Mesendoderm (in vitro differentiated cells): ENCODE measurements at regions not wholly inside any gene's neighbourhood (a gene's known extent, or its start where the extent isn't known, plus 50 kb on each side); places are given as distances from the start of the nearest gene placed in this dataset.
"Not testable (repeated sequence)": the region's sequence is repeated elsewhere in the genome, so short reads cannot be mapped to it uniquely, and the experiment has no call there.

Experiments
- DNase-seq: peaks from one replicate; pipeline ENCODE4 v3.0.0; 2013
- H2AK5ac ChIP-seq: 2 replicates; pipeline ENCODE4 v1.6.1; 2013; ENCODE audit warnings: low read length, inconsistent platforms
- H2BK120ac ChIP-seq: 2 replicates; pipeline ENCODE4 v1.6.1; 2013; ENCODE audit warnings: low read depth, mild to moderate bottlenecking, low read length, moderate library complexity, mixed read lengths
- H2BK15ac ChIP-seq: replicated peaks from 2 replicates; pipeline ENCODE4 v1.6.1; 2013; ENCODE audit warnings: low read depth, mild to moderate bottlenecking, moderate library complexity
- H2BK5ac ChIP-seq: 2 replicates; pipeline ENCODE4 v1.6.1; 2013; ENCODE audit warnings: low read length, inconsistent platforms
- H3K18ac ChIP-seq: 2 replicates; pipeline ENCODE4 v1.6.1; 2013; ENCODE audit warnings: mild to moderate bottlenecking, low read length, mixed read lengths
- H3K23ac ChIP-seq: one replicate; pipeline ENCODE4 v1.6.1; 2013; ENCODE audit warnings: low read length
- H3K27ac ChIP-seq: 2 replicates; pipeline ENCODE4 v1.5.1; 2013; ENCODE audit warnings: low read depth, mild to moderate bottlenecking, inconsistent platforms, low read length, moderate library complexity
- H3K27me3 ChIP-seq: 2 replicates; pipeline ENCODE4 v1.6.1; 2013; ENCODE audit warnings: low read length, control low read depth, mild to moderate bottlenecking, inconsistent platforms; ENCODE audit not compliant: insufficient read depth, poor library complexity
- H3K36me3 ChIP-seq: 2 replicates; pipeline ENCODE4 v1.6.1; 2013; ENCODE audit warnings: low read length, inconsistent platforms; ENCODE audit not compliant: control insufficient read depth, insufficient read depth
- H3K4ac ChIP-seq: one replicate; pipeline ENCODE4 v1.6.1; 2013; ENCODE audit warnings: low read depth, mild to moderate bottlenecking, low read length, moderate library complexity
- H3K4me1 ChIP-seq: 2 replicates; pipeline ENCODE4 v1.6.1; 2013; ENCODE audit warnings: low read depth, low read length, inconsistent platforms; ENCODE audit not compliant: control insufficient read depth
- H3K4me2 ChIP-seq: 2 replicates; pipeline ENCODE4 v1.6.1; 2013; ENCODE audit warnings: low read length
- H3K4me3 ChIP-seq: 2 replicates; pipeline ENCODE4 v1.5.1; 2013; ENCODE audit warnings: mild to moderate bottlenecking, low read length
- H3K56ac ChIP-seq: one replicate; pipeline ENCODE4 v1.6.1; 2013; ENCODE audit warnings: low read length
- H3K79me1 ChIP-seq: 2 replicates; pipeline ENCODE4 v1.6.1; 2013; ENCODE audit warnings: low read length, inconsistent platforms
- H3K79me2 ChIP-seq: 2 replicates; pipeline ENCODE4 v1.6.1; 2013; ENCODE audit warnings: mild to moderate bottlenecking, low read length; ENCODE audit not compliant: control insufficient read depth, insufficient read depth
- H3K9ac ChIP-seq: 2 replicates; pipeline ENCODE4 v1.6.1; 2013; ENCODE audit warnings: low read length, inconsistent platforms
- H4K5ac ChIP-seq: one replicate; pipeline ENCODE4 v1.6.1; 2013; ENCODE audit warnings: low read length
- H4K8ac ChIP-seq: one replicate; pipeline ENCODE4 v1.6.1; 2013; ENCODE audit warnings: low read depth, mild to moderate bottlenecking, control low read depth, low read length, moderate library complexity
- WGBS: extraction: QIAGEN DNeasy Blood & Tissue Kit; methylation state at CpG from one replicate; pipeline ENCODE4 v1.1.7; 2013; ENCODE audit warnings: low lambda C conversion rate, missing lambda C conversion rate; ENCODE audit not compliant: insufficient coverage; ENCODE audit errors: extremely low coverage; 5-methylcytosine and 5-hydroxymethylcytosine counted together

DNA sequence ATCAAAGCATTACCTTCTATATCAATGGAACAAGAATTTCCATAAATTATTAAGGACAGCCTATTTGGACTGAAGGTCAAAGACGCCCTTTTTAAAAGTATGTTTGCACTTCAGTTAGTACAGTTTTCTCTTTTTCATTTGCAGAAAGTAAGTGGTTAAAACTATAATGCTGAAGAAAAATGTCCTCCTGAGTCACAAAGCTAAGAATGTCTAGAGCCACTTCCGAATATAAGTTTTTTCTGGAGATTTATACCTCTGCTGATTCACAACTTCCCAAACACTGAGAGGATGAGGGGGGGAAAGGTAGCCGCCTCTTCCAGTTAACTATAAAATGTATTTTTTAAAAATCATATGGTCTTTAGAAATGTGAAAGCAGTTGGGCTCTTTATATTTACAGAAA lies 84.9 kb downstream of the DUSP6 start:
- H3K27me3 ChIP-seq, result no peaks in the 10 kb centered on the region
- H3K4me1 ChIP-seq, result no peaks in the 10 kb centered on the region
- H4K8ac ChIP-seq, result no peak overlapping the region
- no peak overlapping the region for H2AK5ac ChIP-seq
- H4K5ac ChIP-seq, result no peak overlapping the region
- H2BK120ac ChIP-seq, result no peak overlapping the region
- H3K27ac ChIP-seq, result no peak overlapping the region
- H3K56ac ChIP-seq, result no peak overlapping the region
- no peaks in the 10 kb centered on the region for H3K36me3 ChIP-seq
- no peak overlapping the region for H3K9ac ChIP-seq
- DNase-seq, result no peak
- no peaks in the 10 kb centered on the region for H3K79me1 ChIP-seq
- H3K4me3 ChIP-seq, result no peak overlapping the region
- H2BK15ac ChIP-seq, result no peak overlapping the region
- H2BK5ac ChIP-seq, result no peak overlapping the region
- no peak overlapping the region for H3K4me2 ChIP-seq
- WGBS, result no CpG with 5 or more reads among the region's 3 CpGs
- no peak overlapping the region for H3K23ac ChIP-seq
- no peak overlapping the region for H3K18ac ChIP-seq
- no peaks in the 10 kb centered on the region for H3K79me2 ChIP-seq
- no peak overlapping the region for H3K4ac ChIP-seq

DNA sequence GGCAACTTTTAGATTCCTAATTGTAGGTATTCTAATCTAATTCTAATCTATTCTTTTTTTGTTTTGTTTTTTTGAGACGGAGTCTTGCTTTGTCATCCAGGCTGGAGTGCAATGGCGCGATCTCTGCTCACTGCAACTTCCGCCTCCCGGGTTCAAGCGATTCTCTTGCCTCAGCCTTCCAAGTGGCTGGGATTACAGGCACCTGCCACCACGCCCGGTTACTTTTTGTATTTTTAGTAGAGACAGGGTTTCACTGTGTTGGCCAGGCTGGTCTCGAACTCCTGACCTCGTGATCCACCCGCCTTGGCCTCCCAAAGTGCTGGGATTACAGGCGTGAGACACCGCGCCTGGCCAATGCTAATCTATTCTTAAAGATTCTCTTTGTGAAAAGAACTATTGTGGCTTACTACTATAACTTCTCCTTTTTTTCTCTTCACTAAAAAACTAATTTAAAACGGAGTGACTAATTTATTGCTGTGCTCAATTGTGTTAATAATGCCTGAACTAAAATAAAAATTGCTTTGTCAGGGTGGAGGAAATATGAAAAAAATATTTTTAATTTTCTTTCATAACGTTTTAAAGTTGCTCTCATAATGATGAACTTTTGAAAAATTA lies 85.6 kb downstream of the DUSP6 start:
- H3K4me1 ChIP-seq, H3K27me3 ChIP-seq, H3K4me2 ChIP-seq, H3K27ac ChIP-seq, H3K23ac ChIP-seq, H4K5ac ChIP-seq, H3K79me1 ChIP-seq, H2BK120ac ChIP-seq, DNase-seq, H3K4me3 ChIP-seq, H3K36me3 ChIP-seq, H3K56ac ChIP-seq, H2BK5ac ChIP-seq, H2BK15ac ChIP-seq, H2AK5ac ChIP-seq, H3K9ac ChIP-seq, H4K8ac ChIP-seq, H3K18ac ChIP-seq, H3K79me2 ChIP-seq, H3K4ac ChIP-seq: not testable (repeated sequence)
- no CpG with 5 or more reads among the region's 16 CpGs for WGBS

DNA sequence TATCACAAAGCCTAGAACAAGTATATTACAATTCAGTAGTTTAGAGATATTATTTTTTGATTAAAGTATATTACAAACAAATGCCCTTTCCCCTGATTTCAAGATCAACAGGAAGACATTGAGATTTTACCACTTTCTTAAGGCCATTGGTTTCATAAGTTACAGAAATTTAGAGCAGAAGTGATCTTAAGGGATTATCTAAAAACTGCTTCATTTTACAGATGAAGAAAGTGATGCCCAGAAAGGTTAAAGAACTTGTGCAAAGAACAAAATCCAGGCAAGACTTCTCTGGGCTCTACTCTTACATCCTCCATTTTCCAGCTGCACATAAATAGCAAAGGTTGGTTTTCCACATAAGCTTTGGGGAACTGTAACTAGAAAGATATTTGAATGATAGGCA lies 87.5 kb downstream of the DUSP6 start:
- Histone ChIP-seq H3K9ac (no peak overlapping the region), H3K27ac (no peak overlapping the region), H3K79me2 (no peaks in the 10 kb centered on the region), H2BK5ac (no peak overlapping the region), H2BK15ac (no peak overlapping the region), H4K8ac (no peak overlapping the region), H3K27me3 (no peaks in the 10 kb centered on the region), H3K18ac (no peak overlapping the region), H3K23ac (no peak overlapping the region), H2BK120ac (no peak overlapping the region), H3K36me3 (no peaks in the 10 kb centered on the region), H3K79me1 (no peaks in the 10 kb centered on the region), H3K4me3 (no peak overlapping the region), H3K4me1 (no peaks in the 10 kb centered on the region), H3K4ac (no peak overlapping the region), H3K4me2 (no peak overlapping the region), H4K5ac (no peak overlapping the region), H2AK5ac (no peak overlapping the region), H3K56ac (no peak overlapping the region)
- DNase-seq, result no peak

DNA sequence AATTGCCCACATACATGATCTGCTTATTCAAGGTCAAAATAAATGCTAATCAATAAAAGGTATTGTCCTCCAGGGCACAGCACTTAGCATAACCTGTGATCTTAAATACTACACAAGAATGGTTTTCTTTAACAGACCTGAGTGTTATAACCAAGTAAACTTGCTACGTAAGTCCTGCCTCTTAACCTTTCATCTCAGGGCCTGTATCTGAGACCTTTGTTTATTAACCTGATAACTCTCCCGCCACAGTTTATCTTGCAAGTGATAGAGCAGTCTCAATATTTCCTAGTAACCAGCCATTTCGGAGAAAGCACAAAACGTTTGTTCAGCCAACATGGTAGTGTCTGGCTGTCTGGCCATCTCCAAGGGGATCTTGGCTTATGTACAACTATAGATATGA lies 88.4 kb downstream of the DUSP6 start:
- Histone ChIP-seq H2BK15ac (no peak overlapping the region), H3K4me1 (no peaks in the 10 kb centered on the region), H3K4me2 (no peak overlapping the region), H3K79me2 (no peaks in the 10 kb centered on the region), H2BK120ac (no peak overlapping the region), H4K5ac (no peak overlapping the region), H3K4ac (no peak overlapping the region), H2AK5ac (no peak overlapping the region), H3K9ac (no peak overlapping the region), H3K4me3 (no peak overlapping the region), H3K18ac (no peak overlapping the region), H4K8ac (no peak overlapping the region), H3K27ac (no peak overlapping the region), H3K56ac (no peak overlapping the region), H3K27me3 (no peaks in the 10 kb centered on the region), H3K79me1 (no peaks in the 10 kb centered on the region), H2BK5ac (no peak overlapping the region), H3K36me3 (no peaks in the 10 kb centered on the region), H3K23ac (no peak overlapping the region)
- WGBS, result no CpG with 5 or more reads among the region's 4 CpGs
- DNase-seq, result peak; percentile 33

DNA sequence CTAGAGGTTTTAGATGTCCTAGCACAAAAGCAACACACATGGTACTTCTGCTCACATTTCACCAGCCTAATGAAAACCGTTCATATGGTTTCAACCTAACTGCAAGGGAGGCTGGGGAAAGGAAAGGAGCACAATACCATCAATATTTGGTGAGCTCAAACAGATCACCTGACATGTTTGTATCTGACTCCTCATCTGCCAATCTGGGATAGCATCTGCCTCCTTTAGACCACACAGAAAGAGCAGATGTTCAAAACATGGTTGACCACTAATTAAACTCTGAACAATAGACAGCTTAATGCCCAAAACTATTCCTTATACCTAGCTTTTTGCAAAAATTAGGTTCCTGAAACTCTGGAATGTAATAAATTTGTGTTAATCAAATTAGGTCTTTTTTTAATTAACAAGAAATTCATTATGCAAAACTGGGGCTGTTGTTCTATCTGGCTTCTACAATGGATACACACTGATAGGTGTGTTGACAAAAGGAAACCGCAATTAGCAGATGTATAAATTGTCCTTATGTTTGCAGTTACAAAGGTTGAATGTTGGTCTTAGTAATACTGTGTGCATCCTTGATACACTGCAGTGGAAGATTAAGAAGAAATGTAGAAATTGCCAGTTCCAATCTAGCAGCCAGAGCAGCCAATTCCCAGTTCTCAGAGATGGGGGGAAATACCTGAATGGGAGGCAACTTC lies 89.3 kb downstream of the DUSP6 start:
- H2BK120ac ChIP-seq, result no peak overlapping the region
- H2AK5ac ChIP-seq, result no peak overlapping the region
- no peak overlapping the region for H4K5ac ChIP-seq
- no peaks in the 10 kb centered on the region for H3K79me1 ChIP-seq
- no peak overlapping the region for H3K56ac ChIP-seq
- H2BK5ac ChIP-seq, result no peak overlapping the region
- H3K23ac ChIP-seq, result no peak overlapping the region
- no peaks in the 10 kb centered on the region for H3K27me3 ChIP-seq
- WGBS, result no CpG with 5 or more reads among the region's 2 CpGs
- no peak overlapping the region for H3K27ac ChIP-seq
- H3K79me2 ChIP-seq, result no peaks in the 10 kb centered on the region
- no peak overlapping the region for H3K4me3 ChIP-seq
- H3K36me3 ChIP-seq, result no peaks in the 10 kb centered on the region
- no peak overlapping the region for H3K18ac ChIP-seq
- no peak overlapping the region for H2BK15ac ChIP-seq
- H3K4me1 ChIP-seq, result no peaks in the 10 kb centered on the region
- H4K8ac ChIP-seq, result no peak overlapping the region
- no peak overlapping the region for H3K9ac ChIP-seq
- H3K4ac ChIP-seq, result no peak overlapping the region
- DNase-seq, result no peak
- H3K4me2 ChIP-seq, result no peak overlapping the region

DNA sequence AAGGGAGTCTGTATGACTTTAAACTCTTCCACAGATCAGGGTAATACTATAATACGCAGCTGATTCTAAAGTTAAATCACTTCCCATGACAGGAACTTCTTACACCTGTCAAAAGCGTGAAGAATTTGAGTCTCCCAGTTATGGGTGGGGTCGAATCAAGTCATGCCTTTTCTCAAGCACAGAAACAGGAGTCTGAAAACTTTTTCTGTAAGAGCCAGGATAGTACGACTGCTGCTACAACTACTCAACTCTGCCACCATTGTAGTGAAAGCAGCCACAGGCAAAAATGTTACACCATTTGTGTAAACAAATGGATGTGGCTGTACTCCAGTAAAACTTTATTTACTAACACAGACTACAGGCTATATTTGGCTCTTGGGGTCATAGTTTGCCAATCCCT lies 90.3 kb downstream of the DUSP6 start:
- H2BK15ac ChIP-seq, result no peak overlapping the region
- H3K18ac ChIP-seq, result no peak overlapping the region
- H3K4me2 ChIP-seq, result no peak overlapping the region
- H4K8ac ChIP-seq, result no peak overlapping the region
- H3K79me2 ChIP-seq, result no peaks in the 10 kb centered on the region
- H2BK120ac ChIP-seq, result no peak overlapping the region
- no peak overlapping the region for H2BK5ac ChIP-seq
- no peaks in the 10 kb centered on the region for H3K79me1 ChIP-seq
- H3K56ac ChIP-seq, result no peak overlapping the region
- H3K4me3 ChIP-seq, result no peak overlapping the region
- H3K23ac ChIP-seq, result no peak overlapping the region
- no peak overlapping the region for H3K9ac ChIP-seq
- H3K27ac ChIP-seq, result no peak overlapping the region
- WGBS, result no CpG with 5 or more reads among the region's 4 CpGs
- no peaks in the 10 kb centered on the region for H3K27me3 ChIP-seq
- H3K4me1 ChIP-seq, result no peaks in the 10 kb centered on the region
- DNase-seq, result no peak
- no peak overlapping the region for H2AK5ac ChIP-seq
- H3K4ac ChIP-seq, result no peak overlapping the region
- H4K5ac ChIP-seq, result no peak overlapping the region
- no peaks in the 10 kb centered on the region for H3K36me3 ChIP-seq
